GM19023 (cell line): ENCODE measurements at regions not wholly inside any gene's neighbourhood (a gene's known extent, or its start where the extent isn't known, plus 50 kb on each side); places are given as distances from the start of the nearest gene placed in this dataset.
"Not testable (repeated sequence)": the region's sequence is repeated elsewhere in the genome, so short reads cannot be mapped to it uniquely, and the experiment has no call there.

Experiments
- ATAC-seq: cut with Tn5 transposase; IDR thresholded peaks from one replicate; pipeline ENCODE4 v1.9.1; 2021; ENCODE audit warnings: mild to moderate bottlenecking, moderate library complexity; ENCODE audit not compliant: unreplicated experiment

GRCh38 chr12:46628176-46628575 lies 197.6 kb downstream of the SLC38A4 start:
- no peak for ATAC-seq

- ATAC-seq = no peak
These were observed 198.1 kb downstream of the SLC38A4 start for GRCh38 chr12:46627686-46628085.

GRCh38 chr12:46619474-46619873 lies 206.3 kb downstream of the SLC38A4 start:
- not testable (repeated sequence) for ATAC-seq

- ATAC-seq = not testable (repeated sequence)
These were observed 208.1 kb downstream of the SLC38A4 start for GRCh38 chr12:46617737-46618136.

GRCh38 chr12:46617167-46617566 lies 208.6 kb downstream of the SLC38A4 start:
- no peak for ATAC-seq

- ATAC-seq = no peak
These were observed 215.0 kb downstream of the SLC38A4 start for GRCh38 chr12:46610754-46611153.

- no peak for ATAC-seq
These were observed 216.1 kb downstream of the SLC38A4 start for GRCh38 chr12:46609674-46610073.

GRCh38 chr12:46609273-46609623 lies 216.5 kb downstream of the SLC38A4 start:
- ATAC-seq = peak; percentile 69

- ATAC-seq = peak; percentile 17
These were observed 217.1 kb downstream of the SLC38A4 start for GRCh38 chr12:46608431-46609272.

- ATAC-seq = no peak
These were observed 221.1 kb downstream of the SLC38A4 start for GRCh38 chr12:46604684-46605083.

- ATAC-seq = no peak
These were observed 221.9 kb downstream of the SLC38A4 start for GRCh38 chr12:46603776-46604456.

- no peak for ATAC-seq
These were observed 223.3 kb downstream of the SLC38A4 start for GRCh38 chr12:46602474-46602873.

GRCh38 chr12:46590991-46591703 lies 218.6 kb upstream of the SLC38A2 start:
- no peak for ATAC-seq

GRCh38 chr12:46585854-46586621 lies 213.5 kb upstream of the SLC38A2 start:
- no peak for ATAC-seq

- not testable (repeated sequence) for ATAC-seq
These were observed 211.5 kb upstream of the SLC38A2 start for GRCh38 chr12:46584098-46584497.

GRCh38 chr12:46581990-46582389 lies 209.4 kb upstream of the SLC38A2 start:
- ATAC-seq = not testable (repeated sequence)

- ATAC-seq = no peak
These were observed 207.9 kb upstream of the SLC38A2 start for GRCh38 chr12:46580445-46580844.

- ATAC-seq = no peak
These were observed 206.9 kb upstream of the SLC38A2 start for GRCh38 chr12:46579474-46579873.

GRCh38 chr12:46578190-46578982 lies 205.8 kb upstream of the SLC38A2 start:
- no peak for ATAC-seq
